GM12892 (cell line): ENCODE measurements at regions not wholly inside any gene's neighbourhood (a gene's known extent, or its start where the extent isn't known, plus 50 kb on each side); places are given as distances from the start of the nearest gene placed in this dataset.

ENCODE experiments used
- POLR2A ChIP-seq: IDR thresholded peaks from 2 replicates; pipeline ENCODE4 v1.6.1; 2011; ENCODE audit warnings: low read depth, low read length, control low read depth
- POLR2AphosphoS5 ChIP-seq: IDR thresholded peaks from 2 replicates; pipeline ENCODE4 v1.6.1; 2011; ENCODE audit warnings: low read depth, low read length, control low read depth
- TAF1 ChIP-seq: IDR thresholded peaks from 2 replicates; pipeline ENCODE4 v1.6.1; 2011; ENCODE audit warnings: low read depth, mild to moderate bottlenecking, control low read depth, low read length, borderline replicate concordance

DNA sequence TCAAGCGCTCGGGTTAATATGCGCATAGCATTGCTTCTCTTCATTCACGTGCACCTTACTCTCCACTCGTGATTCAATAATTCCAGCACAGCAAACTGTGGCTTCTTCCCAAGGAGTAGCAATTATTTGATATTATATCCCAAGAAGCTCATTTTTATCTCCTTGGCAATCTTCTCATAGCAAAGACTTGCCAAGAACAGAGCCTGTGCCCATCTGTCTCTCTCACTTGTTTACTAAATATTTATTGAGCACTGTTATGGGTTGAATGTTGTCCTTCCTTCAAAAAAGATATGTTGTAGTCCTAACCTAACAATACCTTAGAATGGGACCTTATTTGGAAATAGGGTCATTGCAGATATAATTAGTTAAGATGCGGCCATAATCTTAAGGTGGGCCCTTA lies 233.7 kb downstream of the TFCP2L1 start:
- TF ChIP-seq POLR2A (no peak), POLR2AphosphoS5 (no peak), TAF1 (no peak)
